WTC11 (cell line): ENCODE measurements at regions not wholly inside any gene's neighbourhood (a gene's known extent, or its start where the extent isn't known, plus 50 kb on each side); places are given as distances from the start of the nearest gene placed in this dataset.

ENCODE experiments used
- ATAC-seq: fragments of 200-7000 bp; cut with Tn5 transposase; 2 replicates; pipeline ENCODE4 v1.10.0; 2021; ENCODE audit warnings: mild to moderate bottlenecking, moderate library complexity
- CTCF ChIA-PET: fragments of 300-600 bp; sonication (Branson Sonifier 250); formaldehyde crosslinking; loops from one replicate; lab custom pipeline; 2021; ENCODE audit warnings: antibody characterized with exemption; lab: Charles Lee
- POLR2A ChIA-PET: fragments of 350-600 bp; sonication (Branson Sonifier 250); formaldehyde crosslinking; loops from one replicate; lab custom pipeline; 2021; ENCODE audit warnings: antibody characterized with exemption; lab: Charles Lee
- DNase-seq: peaks from one replicate; pipeline ENCODE4 v3.0.0; 2021; ENCODE audit warnings: low spot score
- H3K27ac Mint-ChIP-seq: 2 replicates; pipeline ENCODE4 v1.8.0; 2021; ENCODE audit warnings: mixed read lengths
- H3K27me3 Mint-ChIP-seq: 2 replicates; pipeline ENCODE4 v1.8.0; 2021; ENCODE audit warnings: low read depth, mild to moderate bottlenecking, moderate library complexity, mixed read lengths
- H3K36me3 Mint-ChIP-seq: 2 replicates; pipeline ENCODE4 v1.8.0; 2021; ENCODE audit warnings: mixed read lengths
- H3K4me1 Mint-ChIP-seq: 2 replicates; pipeline ENCODE4 v1.8.0; 2022; ENCODE audit warnings: mixed read lengths
- H3K4me3 Mint-ChIP-seq: 2 replicates; pipeline ENCODE4 v1.8.0; 2021; ENCODE audit warnings: mild to moderate bottlenecking, moderate library complexity, mixed read lengths
- H3K9me3 Mint-ChIP-seq: 2 replicates; pipeline ENCODE4 v1.8.0; 2021; ENCODE audit warnings: mixed read lengths
- GRHL2 ChIP-seq: fragments of 250-450 bp; sonication (Bioruptor Pico); IDR thresholded peaks from 2 replicates; pipeline ENCODE4 v1.8.0; 2022; ENCODE audit warnings: mild to moderate bottlenecking, moderate library complexity; ENCODE audit not compliant: insufficient replicate concordance, severe bottlenecking
- JUN ChIP-seq: sonication (generic); formaldehyde crosslinking; IDR thresholded peaks from 2 replicates; pipeline ENCODE4 v1.8.0; 2023; ENCODE audit warnings: mild to moderate bottlenecking, missing genetic modification reagents
- MYBL2 ChIP-seq: sonication (generic); formaldehyde crosslinking; IDR thresholded peaks from 2 replicates; pipeline ENCODE4 v1.8.1; 2023; ENCODE audit warnings: mild to moderate bottlenecking, moderate library complexity, missing genetic modification reagents
- PRRX2 ChIP-seq: fragments of 250-450 bp; sonication (Bioruptor Pico); IDR thresholded peaks from 2 replicates; pipeline ENCODE4 v1.8.0; 2021; ENCODE audit warnings: mild to moderate bottlenecking
- ZBTB43 ChIP-seq: sonication (generic); formaldehyde crosslinking; IDR thresholded peaks from 2 replicates; pipeline ENCODE4 v1.8.1; 2023; ENCODE audit warnings: mild to moderate bottlenecking, missing genetic modification reagents
- ZNF138 ChIP-seq: sonication (generic); formaldehyde crosslinking; conservative IDR thresholded peaks from 2 replicates; pipeline ENCODE4 v1.8.1; 2022; ENCODE audit warnings: mild to moderate bottlenecking, moderate library complexity, missing genetic modification reagents
- ZNF232 ChIP-seq: sonication (generic); formaldehyde crosslinking; IDR thresholded peaks from 2 replicates; pipeline ENCODE4 v1.8.0; 2022; ENCODE audit warnings: mild to moderate bottlenecking, missing genetic modification reagents
- ZNF263 ChIP-seq: sonication (generic); formaldehyde crosslinking; IDR thresholded peaks from 2 replicates; pipeline ENCODE4 v1.8.1; 2022; ENCODE audit warnings: low read depth, mild to moderate bottlenecking, moderate library complexity, missing genetic modification reagents
- ZSCAN18 ChIP-seq: fragments of 250-450 bp; sonication (Bioruptor Pico); IDR thresholded peaks from 2 replicates; pipeline ENCODE4 v2.1.2; 2022; ENCODE audit warnings: mild to moderate bottlenecking, moderate library complexity
- TF ChIP-seq, protein P1 (sequence below): sonication (generic); formaldehyde crosslinking; IDR thresholded peaks from 2 replicates; pipeline ENCODE4 v1.8.1; 2023; ENCODE audit warnings: mild to moderate bottlenecking, missing genetic modification reagents, borderline replicate concordance
- TF ChIP-seq, protein P2 (sequence below): fragments of 250-450 bp; sonication (Bioruptor Pico); conservative IDR thresholded peaks from 2 replicates; pipeline ENCODE4 v1.9.0; 2021; ENCODE audit warnings: mild to moderate bottlenecking
- TF ChIP-seq, protein P3 (sequence below): sonication (generic); formaldehyde crosslinking; conservative IDR thresholded peaks from 2 replicates; pipeline ENCODE4 v1.8.1; 2023; ENCODE audit warnings: mild to moderate bottlenecking, low read depth, missing genetic modification reagents, moderate library complexity
- TF ChIP-seq, protein P4 (sequence below): sonication (generic); formaldehyde crosslinking; IDR thresholded peaks from 2 replicates; pipeline ENCODE4 v1.8.0; 2022; ENCODE audit warnings: mild to moderate bottlenecking, missing genetic modification reagents

- CTCF ChIA-PET: no interaction called here
- POLR2A ChIA-PET: no interaction called here
- Mint-ChIP-seq H3K27me3 (0 out of 2 replicates have a peak, but pooled peaks cover 4% of the 10 kb centered on the region), H3K27ac (no peak overlapping the region; the same call in 1 of the 2 replicates), H3K4me1 (peaks cover 49% of the 10 kb centered on the region), H3K4me3 (0 out of 2 replicates have a peak overlapping the region, but pooled peaks have one; percentile 28), H3K9me3 (no peaks in the 10 kb centered on the region), H3K36me3 (no peaks in the 10 kb centered on the region)
- TF ChIP-seq ZNF232 (CRISPR knock-in tag) (no peak), ZNF138 (CRISPR knock-in tag) (no peak), ZNF263 (CRISPR knock-in tag) (no peak), JUN (no peak), GRHL2 (CRISPR knock-in tag) (no peak), ZBTB43 (CRISPR knock-in tag) (no peak), PRRX2 (CRISPR knock-in tag) (no peak), MYBL2 (CRISPR knock-in tag) (no peak), ZSCAN18 (CRISPR knock-in tag) (no peak)
- TF ChIP-seq, protein P1, sequence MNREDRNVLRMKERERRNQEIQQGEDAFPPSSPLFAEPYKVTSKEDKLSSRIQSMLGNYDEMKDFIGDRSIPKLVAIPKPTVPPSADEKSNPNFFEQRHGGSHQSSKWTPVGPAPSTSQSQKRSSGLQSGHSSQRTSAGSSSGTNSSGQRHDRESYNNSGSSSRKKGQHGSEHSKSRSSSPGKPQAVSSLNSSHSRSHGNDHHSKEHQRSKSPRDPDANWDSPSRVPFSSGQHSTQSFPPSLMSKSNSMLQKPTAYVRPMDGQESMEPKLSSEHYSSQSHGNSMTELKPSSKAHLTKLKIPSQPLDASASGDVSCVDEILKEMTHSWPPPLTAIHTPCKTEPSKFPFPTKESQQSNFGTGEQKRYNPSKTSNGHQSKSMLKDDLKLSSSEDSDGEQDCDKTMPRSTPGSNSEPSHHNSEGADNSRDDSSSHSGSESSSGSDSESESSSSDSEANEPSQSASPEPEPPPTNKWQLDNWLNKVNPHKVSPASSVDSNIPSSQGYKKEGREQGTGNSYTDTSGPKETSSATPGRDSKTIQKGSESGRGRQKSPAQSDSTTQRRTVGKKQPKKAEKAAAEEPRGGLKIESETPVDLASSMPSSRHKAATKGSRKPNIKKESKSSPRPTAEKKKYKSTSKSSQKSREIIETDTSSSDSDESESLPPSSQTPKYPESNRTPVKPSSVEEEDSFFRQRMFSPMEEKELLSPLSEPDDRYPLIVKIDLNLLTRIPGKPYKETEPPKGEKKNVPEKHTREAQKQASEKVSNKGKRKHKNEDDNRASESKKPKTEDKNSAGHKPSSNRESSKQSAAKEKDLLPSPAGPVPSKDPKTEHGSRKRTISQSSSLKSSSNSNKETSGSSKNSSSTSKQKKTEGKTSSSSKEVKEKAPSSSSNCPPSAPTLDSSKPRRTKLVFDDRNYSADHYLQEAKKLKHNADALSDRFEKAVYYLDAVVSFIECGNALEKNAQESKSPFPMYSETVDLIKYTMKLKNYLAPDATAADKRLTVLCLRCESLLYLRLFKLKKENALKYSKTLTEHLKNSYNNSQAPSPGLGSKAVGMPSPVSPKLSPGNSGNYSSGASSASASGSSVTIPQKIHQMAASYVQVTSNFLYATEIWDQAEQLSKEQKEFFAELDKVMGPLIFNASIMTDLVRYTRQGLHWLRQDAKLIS: no peak
- TF ChIP-seq, protein P2, sequence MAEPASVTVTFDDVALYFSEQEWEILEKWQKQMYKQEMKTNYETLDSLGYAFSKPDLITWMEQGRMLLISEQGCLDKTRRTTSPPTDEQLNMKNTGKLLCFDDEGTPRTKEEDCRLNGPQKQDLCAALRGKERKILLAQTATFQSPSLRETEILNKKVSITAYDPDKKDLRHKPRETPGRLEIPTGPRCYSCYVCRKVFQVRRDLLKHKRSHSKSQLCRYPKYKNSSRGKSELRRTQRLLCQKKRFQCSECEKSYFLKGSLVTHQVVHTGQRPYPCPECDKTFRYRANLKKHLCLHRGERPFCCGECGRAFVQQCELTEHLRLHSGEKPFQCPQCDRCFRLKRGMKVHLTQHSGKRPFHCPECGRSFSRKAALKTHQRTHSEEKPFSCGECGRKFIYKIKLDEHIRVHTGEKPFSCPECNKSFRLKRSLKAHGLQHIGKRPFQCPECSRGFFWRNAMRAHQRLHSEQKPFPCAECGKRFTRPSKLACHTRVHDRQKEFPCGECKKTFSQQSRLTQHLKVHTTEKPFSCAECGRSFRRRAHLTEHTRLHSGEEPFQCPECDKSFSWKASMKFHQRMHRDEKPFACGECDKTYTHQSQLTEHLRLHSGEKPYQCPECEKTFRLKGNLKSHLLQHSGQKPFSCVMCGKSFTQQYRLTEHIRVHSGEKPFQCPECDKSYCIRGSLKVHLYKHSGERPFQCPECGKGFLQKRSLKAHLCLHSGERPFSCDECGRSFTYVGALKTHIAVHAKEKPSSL: no peak
- TF ChIP-seq, protein P3, sequence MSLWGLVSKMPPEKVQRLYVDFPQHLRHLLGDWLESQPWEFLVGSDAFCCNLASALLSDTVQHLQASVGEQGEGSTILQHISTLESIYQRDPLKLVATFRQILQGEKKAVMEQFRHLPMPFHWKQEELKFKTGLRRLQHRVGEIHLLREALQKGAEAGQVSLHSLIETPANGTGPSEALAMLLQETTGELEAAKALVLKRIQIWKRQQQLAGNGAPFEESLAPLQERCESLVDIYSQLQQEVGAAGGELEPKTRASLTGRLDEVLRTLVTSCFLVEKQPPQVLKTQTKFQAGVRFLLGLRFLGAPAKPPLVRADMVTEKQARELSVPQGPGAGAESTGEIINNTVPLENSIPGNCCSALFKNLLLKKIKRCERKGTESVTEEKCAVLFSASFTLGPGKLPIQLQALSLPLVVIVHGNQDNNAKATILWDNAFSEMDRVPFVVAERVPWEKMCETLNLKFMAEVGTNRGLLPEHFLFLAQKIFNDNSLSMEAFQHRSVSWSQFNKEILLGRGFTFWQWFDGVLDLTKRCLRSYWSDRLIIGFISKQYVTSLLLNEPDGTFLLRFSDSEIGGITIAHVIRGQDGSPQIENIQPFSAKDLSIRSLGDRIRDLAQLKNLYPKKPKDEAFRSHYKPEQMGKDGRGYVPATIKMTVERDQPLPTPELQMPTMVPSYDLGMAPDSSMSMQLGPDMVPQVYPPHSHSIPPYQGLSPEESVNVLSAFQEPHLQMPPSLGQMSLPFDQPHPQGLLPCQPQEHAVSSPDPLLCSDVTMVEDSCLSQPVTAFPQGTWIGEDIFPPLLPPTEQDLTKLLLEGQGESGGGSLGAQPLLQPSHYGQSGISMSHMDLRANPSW: no peak
- TF ChIP-seq, protein P4, sequence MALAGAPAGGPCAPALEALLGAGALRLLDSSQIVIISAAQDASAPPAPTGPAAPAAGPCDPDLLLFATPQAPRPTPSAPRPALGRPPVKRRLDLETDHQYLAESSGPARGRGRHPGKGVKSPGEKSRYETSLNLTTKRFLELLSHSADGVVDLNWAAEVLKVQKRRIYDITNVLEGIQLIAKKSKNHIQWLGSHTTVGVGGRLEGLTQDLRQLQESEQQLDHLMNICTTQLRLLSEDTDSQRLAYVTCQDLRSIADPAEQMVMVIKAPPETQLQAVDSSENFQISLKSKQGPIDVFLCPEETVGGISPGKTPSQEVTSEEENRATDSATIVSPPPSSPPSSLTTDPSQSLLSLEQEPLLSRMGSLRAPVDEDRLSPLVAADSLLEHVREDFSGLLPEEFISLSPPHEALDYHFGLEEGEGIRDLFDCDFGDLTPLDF: no peak
- ATAC-seq (no peak), DNase-seq (no peak)
Measured at GRCh38 chr13:106332621-106333020, 202.8 kb downstream of the EFNB2 start.
